GM20431 (cell line): ENCODE measurements at regions not wholly inside any gene's neighbourhood (a gene's known extent, or its start where the extent isn't known, plus 50 kb on each side); places are given as distances from the start of the nearest gene placed in this dataset.

Source experiments
- in situ Hi-C: fragments of 300-500 bp; cut with MseI, MboI; formaldehyde crosslinking; loops from one replicate; pipeline ENCODE4 v1.15.0; 2020; ENCODE audit warnings: low sequenced_read_pairs; ENCODE audit not compliant: unreplicated experiment

DNA sequence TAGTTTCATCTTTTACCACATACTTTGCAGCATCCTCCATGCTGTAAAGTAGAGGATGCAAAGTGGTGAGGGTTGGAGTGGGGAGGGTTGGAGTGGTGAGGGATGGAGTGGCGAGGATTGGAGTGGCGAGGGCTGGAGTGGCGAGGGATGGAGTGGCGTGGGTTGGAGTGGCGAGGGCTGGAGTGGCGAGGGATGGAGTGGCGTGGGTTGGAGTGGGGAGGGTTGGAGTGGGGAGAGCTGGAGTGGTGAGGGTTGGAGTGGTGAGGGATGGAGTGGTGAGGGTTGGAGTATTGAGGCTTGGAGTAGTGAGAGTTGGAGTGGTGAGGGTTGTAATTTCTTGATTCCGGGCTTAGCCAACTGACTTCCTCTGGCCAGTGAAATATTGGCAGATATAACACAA lies 618.3 kb downstream of the MRPL39 start:
- in situ Hi-C loops, result no loop called here

DNA sequence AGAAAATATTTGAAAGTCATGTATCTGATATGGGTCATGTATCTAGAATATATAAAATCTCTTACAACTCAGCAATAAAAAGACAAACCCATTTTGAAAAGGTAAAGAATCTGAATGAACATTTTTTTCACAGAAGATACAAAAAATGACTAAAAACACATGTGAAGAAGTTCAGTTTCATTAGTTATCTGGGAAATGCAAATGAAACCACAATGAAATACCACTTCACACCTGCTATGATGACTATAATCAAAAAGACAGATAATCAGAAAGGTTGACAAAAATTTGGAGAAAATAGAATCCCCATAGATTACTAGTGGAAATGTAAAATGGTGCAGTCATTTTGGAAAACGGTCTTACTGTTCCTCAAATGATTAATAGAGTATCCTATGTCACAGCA lies 631.0 kb downstream of the MRPL39 start:
- in situ Hi-C loops, result no loop called here

DNA sequence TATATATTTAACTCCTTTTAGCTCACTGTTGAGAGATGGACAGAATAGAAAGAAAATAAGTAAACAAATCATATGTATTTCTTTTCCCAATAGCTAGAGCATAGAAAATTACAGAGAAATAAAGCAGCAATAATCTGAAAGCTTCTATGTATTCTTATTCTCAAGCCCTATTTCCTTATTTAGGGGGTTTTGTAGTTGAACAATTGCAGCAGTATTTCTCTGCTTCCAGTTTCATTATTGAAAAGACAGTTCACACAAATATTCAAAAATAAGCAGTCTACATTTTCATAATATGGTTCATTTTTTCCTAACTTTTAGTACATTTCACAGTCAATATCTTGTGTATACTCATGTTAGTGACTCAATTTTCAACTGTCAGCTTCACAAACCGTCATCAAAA lies 638.2 kb downstream of the MRPL39 start:
- in situ Hi-C loops, result no loop called here

DNA sequence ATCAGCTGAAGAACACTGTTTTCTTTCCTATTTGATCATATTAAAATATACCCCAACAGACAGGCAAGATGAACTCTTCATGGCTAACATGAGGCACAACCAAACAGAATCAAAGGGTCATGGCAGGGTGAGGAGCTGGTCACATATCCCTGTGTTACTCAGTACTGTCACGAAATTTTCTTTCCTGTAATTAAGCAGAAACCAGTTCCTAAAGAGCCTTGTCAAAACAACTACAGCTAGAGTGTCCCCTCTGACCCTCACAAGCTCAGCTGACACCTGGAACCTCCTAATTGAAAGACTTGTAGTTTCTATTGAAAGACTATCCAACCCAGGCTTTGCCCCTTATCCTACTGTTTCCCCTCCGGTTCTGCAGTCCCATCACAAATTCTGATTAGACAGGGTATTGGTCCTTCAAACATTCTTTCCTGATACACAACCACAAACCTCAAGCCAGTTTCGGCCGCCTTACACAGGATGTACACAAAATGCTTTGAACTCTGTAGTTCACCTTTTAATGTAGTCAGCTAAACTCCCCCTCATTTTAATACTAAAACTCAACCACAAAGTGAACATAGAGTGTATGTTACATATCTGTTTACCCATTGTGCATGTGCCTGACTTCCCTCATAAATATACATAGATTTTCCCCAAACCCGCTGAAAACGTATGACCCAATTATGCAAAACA lies 651.9 kb downstream of the MRPL39 start:
- in situ Hi-C loops, result no loop called here

DNA sequence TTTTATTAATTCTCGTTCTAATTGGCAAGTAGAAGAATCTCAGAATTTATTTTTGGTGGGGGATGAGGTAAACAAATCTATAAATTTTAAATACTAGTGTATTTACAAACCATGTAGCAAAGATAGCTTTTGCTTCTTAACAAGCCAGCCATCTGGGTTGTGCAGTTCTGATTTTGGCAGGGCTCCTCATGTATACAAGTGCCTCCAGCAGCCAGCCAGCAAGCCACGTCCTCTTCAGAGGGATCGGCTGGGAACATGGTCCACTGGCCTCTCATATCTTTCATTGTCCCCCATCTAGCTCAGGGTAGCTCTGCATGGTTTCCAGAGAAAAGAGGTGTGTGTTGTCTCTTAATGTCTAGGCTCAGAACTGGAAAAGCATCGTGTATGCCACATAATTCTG lies 659.1 kb downstream of the MRPL39 start:
- in situ Hi-C loops, result no loop called here

DNA sequence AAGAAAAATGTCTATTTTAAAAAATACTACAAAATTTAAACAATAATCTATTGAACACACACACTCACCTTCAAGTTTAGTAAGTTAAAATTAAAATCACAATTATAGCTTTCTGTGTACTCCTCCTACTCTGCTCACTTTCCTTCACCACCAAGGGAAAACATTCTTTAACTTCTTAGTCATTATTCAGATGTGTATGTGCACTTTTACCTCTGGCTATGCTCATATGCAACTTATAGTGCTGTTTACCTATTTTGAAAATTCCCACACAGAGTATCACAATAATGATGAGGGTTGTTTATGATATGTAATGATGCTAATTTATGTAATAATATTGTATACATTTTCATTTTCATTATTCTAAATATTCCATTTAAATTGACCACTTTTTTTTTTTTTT lies 661.4 kb downstream of the MRPL39 start:
- in situ Hi-C loops, result no loop called here

DNA sequence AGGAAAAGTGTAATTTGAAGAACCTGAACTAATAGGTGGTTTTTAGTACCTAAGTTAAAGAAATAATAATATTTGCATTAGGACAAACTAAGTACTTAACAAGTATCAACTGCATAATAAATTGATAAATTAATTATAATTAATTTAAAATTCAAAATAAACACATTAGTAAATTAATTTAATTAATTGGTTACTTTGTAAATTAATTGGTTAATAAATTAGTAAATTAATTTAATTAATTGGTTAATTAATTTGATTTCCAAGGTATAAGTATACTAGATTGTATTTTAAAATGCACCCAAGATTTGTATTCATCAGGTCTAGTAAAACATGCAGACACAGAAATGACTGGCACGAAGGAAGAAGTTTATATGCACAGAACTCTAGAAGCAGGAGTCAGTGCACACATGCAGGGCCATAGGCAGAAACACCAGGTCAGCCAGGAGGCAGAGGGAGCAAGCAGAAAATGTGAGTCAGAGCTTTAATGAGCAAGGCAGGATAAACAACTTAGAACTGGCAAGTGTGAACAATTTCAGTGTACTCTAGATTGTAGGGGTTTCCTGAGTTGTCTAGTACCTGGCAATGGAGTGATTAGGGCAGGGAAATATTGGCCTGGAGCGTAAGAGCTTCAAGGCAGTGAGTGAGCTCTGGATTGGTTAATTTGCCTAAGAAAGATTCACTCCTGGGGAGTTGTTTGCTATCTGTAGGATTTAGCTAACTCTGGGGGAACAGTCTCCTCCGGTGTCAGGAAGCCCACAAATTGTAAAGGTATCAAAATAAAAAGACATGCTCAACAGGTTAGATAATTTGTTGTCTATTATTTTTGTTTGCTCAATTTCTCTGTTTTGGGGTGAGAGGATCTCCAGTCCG lies 665.7 kb downstream of the MRPL39 start:
- in situ Hi-C loops, result no loop called here

DNA sequence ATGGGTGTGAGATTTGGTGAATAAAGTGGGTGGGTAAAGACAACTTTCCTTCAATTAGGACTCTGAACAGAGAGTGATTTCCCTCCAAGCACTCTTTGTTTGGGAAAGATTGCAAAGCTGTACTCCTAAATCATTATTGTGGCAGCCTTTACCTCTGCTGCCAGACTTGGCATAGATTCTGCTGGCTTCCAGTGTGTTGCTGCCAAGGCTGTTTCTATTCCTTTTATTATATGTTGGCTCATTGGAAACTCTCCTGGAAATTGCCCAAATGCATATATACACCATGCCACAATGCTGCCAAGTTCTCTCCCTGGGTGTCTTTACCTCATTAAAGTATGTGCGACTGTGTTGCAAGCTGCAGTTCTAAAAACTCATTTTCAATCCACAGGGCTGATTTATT lies 668.0 kb downstream of the MRPL39 start:
- in situ Hi-C loops, result no loop called here

DNA sequence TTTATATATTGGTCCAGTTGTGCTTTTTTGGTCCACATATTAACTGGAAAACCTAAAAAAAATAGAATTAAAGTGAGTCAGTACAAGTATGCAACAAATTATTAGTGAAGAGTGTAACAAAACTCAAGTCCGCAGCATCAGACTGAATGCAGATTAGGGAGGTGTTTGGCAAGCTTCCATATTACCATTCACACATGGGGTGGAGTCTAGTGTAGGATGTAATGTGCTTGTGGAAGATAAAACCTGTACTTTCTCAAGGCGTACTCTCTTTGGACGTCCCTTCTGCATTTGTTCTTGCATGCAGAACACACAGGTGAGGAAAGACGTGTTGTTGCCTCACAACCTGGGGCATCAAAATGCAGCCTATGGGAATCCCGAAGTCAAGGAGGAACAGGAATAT lies 668.7 kb downstream of the MRPL39 start:
- in situ Hi-C loops, result no loop called here

DNA sequence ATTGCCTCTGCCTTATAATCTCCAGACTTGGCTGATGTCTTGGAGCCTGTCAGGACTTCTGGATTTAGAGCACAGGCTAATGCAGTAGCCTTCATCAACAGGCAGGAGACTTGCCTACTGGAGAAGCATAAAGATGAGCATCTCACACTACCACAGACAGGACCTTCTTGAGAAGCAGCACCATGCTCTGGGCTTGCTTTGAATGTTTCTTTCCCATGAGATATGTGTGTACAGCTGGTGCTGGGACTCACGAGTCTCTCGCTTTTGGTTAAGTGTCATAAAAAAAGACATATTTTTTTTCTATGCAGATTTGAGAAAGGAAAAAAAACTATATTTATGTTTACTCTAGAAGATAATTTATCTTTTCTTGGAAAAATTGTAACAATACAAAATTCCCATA lies 671.3 kb downstream of the MRPL39 start:
- in situ Hi-C loops, result no loop called here

DNA sequence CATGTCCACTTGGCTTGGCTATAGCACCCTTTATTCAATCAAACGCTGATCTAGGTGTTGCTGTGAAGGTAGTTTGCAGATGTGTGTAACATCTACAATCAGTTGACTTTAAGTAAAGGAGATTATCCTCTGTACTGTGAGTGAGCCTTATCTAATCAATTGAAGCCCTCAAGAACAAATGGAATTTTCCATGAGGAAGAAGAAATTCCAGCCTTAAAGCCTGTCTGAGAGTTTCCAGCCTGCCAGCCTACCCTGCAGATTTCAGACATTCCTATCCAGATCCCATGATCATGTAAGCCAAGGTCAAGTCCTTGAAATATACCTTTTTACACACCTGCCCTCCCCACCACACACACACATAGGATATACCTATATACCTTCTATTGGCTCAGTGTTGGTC lies 696.7 kb downstream of the MRPL39 start:
- in situ Hi-C loops, result no loop called here

DNA sequence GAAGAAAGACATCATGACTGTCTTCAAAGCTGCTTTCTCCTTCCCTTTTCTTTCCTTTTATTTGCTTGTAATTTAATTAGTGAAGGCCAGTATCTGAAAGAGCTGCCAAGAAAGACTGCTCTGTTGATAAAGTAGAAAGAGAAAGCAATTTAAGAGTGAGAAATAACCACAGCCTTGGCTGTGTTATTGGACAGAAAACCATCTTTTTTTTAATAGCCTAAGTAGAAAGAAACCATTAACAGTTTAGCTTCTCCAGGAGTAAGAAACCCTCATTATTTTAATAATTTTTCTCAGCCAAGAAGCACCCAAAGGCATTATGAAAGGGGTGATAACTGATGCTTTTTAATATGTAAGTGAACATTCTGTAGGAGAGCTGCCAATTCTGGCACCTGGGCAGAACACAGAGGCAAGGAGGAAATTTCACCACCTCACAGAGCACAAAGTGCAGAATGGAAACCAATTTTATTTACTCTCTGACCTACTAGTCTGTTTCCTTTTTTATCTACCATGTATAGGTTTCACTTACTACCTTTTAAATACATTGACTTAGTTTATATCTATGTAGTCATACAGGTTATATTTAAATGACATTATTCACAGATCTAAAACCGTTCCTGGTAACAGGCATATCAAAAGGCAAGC lies 703.2 kb downstream of the MRPL39 start:
- in situ Hi-C loops, result no loop called here

DNA sequence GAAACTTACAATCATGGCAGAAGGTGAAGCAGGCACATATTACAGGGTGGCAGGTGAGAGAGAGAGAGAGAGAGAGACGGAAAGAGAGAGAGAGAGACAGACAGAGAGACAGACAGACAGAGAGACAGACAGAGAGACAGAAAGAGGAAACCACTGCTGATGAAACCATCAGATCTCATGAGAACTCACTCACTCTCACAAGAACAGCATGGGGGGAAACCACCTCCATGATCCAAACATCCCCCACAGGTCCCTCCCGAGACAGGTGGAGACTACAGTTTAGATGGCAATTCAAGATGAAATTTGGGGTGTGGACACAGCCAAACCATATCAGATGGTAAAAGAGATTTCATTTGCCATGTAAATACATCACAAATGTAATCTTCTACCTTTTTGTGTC lies 708.1 kb downstream of the MRPL39 start:
- in situ Hi-C loops, result loop anchor here (10.0 kb wide), 1 partner anchor 146 kb away; no protein-coding TSS in a partner anchor

DNA sequence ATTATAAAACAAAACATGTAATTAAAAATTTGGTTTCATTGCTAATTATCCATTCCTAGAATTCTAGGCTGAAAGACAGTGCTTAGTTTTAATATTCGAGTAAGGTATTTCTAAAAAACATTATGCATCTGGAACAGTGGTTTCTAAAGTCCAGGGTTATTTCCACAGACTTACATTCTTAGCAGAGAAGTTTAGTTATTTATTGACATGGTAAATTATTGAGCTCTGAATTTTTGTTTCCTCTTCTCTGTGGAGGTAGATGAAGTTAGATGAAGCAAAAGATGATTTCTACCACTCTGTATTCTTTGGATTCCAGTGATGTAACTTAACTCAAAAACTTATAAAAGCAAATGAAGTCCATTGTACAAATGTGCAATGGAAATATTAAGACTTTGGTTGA lies 709.4 kb downstream of the MRPL39 start:
- in situ Hi-C loops, result loop anchor here (10.0 kb wide), 1 partner anchor 147 kb away; no protein-coding TSS in a partner anchor

DNA sequence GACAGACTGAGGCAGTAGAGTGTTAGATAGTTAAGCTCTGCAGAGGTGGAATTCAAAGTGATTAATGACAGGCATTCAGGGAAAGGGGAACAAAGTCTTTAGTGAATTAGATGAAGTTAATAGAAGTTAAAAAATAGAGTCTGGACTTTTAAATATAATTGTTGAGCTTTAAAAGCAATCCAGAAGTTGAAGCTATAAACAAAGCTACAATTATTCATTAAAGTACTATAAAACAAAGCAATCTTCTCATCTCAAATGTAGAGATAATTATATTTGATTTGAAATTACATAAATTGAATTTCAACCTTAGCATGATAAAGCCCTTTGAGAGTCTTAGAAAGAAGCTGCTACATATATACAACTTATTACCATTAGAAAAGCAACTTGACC lies 710.6 kb downstream of the MRPL39 start:
- in situ Hi-C loops, result loop anchor here (10.0 kb wide), 1 partner anchor 148 kb away; no protein-coding TSS in a partner anchor

DNA sequence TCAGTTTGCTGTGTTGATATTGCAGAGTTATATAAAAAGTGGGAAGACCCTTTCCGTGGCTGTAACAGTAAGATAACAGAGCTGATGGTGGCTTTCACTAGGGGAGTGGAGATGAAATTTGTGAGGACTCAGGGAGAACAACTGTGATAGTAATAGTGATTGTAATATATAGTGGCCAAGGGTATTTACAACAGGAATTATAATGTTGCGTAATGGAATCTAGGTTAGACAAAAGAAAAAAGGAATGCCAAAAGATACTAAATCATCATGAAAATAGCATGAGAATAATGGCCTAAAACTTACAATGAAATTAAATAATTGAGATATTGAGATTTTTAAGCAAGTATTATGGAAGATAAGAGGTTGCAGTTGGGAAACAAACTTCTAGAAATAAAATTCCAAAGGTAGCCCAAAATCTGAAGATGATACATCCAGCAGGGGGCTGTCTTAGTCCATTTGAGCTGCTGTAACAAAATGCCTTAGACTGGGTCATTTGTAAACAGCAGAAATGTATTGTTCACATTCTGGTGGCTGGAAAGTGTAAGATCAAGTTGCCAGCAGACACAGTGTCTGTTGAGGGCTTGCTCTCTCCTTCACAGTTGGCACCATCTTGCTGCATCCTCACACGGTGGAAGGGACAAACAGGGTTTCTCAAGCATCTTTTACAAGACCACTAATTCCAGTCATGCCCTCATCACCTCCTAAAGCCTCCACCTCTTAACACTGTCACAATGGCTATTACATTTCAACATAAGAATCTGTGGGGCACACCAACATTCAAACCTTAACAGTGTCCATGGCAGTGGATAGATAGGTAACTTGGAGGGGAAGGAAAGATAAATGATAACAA lies 711.2 kb downstream of the MRPL39 start:
- in situ Hi-C loops, result loop anchor here (10.0 kb wide), 1 partner anchor 149 kb away; no protein-coding TSS in a partner anchor

DNA sequence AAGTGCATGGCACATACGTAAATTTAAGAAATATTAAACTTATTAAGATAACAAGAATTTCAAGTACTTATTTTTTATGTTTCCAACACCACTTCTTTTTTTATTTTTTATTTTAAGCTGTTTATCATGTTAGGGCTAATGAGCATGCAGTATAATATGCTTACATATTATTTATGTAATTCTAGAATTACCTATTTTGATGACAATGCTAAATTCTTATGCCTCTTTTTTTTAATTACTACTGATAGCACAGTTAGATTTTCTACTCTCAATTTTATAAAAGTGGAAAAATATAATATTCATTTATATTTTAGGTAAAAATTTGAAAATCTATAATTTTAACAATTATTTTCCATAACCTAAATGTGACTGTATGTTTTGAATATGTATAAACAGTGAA lies 713.0 kb downstream of the MRPL39 start:
- in situ Hi-C loops, result loop anchor here (10.0 kb wide), 1 partner anchor 150 kb away; no protein-coding TSS in a partner anchor

DNA sequence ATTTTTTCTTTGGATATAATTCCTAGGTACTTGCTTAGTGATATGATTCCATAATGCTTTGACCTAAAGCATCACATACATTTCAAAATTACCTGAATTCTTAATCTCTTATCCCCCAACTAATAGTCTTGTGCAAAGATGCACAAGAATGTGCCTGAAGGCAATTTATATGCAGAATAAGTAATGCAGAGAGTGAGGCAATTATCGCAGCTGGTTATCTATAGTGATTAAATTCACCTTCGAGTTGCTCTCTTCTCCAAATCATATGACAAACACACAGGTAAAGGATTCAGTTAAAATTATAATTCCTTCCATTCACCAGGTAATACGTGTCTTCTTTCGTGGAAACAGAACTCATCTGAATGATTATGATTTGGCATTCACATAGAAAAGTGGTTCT lies 717.3 kb downstream of the MRPL39 start:
- in situ Hi-C loops, result loop anchor here (10.0 kb wide), 1 partner anchor 155 kb away; no protein-coding TSS in a partner anchor

DNA sequence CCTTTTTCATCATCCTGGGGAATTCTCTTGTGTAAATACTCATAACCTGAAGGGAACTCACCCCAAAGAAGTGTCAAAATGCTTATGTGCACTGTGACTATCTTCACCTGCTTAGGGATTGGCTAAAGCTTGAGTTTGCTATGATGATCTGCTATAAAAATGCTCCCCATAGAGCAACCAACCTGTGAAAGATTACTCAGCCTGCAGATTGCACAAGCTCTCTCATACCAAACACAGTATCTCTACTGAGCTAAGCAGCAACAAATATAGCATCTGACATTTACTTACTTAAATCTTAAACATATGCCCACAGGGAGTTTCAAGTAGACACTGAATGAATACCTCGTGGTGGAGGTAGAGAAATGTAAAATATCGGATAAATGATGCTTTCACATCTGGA lies 725.8 kb downstream of the MRPL39 start:
- in situ Hi-C loops, result no loop called here

DNA sequence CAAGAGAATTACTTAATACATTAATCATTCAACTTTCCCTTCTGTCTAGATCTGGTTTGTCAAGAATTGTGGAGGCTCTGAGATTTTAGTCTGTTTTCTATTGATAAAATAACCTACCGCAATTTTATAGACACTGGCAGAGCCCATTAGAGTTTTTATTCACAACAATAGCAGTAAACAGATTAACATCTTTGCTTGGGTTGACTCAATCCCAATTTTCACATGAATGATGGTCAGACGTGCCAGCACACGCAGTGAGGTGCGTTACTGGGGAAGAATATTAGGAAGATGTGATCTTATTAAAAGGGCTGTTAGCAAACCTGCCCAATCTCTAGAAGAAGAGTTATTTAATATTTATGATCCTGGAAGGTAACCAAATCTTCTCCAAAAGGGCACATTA lies 736.6 kb downstream of the MRPL39 start:
- in situ Hi-C loops, result no loop called here
